ENCODE measurements at regions not wholly inside any gene's neighbourhood (a gene's known extent, or its start where the extent isn't known, plus 50 kb on each side); places are given as distances from the start of the nearest gene placed in this dataset.
"Not testable (repeated sequence)": the region's sequence is repeated elsewhere in the genome, so short reads cannot be mapped to it uniquely, and the experiment has no call there.

- H3K36me3 ChIP-seq = no peaks in the 10 kb centered on the region
- H3K27me3 ChIP-seq = no peaks in the 10 kb centered on the region
- no peaks in the 10 kb centered on the region for H3K9me3 ChIP-seq
- 59 to 75% methylated on average over 1 to 5 of the region's 5 CpGs for WGBS, 2 donors (ENCODE audit: low coverage in 1 of 2)
- no peaks in the 10 kb centered on the region for H3K4me1 ChIP-seq
- no peak for ATAC-seq
- no peak overlapping the region for H3K4me3 ChIP-seq
- no peak overlapping the region for H3K27ac ChIP-seq
- TF ChIP-seq CTCF (IDR thresholded peaks at IDR 0.05) (no peak), POLR2A (IDR thresholded peaks at IDR 0.05) (no peak), EP300 (IDR thresholded peaks at IDR 0.05) (no peak), POLR2AphosphoS5 (IDR thresholded peaks at IDR 0.05) (no peak)
Measured at GRCh38 chr4:169848018-169848417, 90.3 kb upstream of the HPF1 start.

DNA sequence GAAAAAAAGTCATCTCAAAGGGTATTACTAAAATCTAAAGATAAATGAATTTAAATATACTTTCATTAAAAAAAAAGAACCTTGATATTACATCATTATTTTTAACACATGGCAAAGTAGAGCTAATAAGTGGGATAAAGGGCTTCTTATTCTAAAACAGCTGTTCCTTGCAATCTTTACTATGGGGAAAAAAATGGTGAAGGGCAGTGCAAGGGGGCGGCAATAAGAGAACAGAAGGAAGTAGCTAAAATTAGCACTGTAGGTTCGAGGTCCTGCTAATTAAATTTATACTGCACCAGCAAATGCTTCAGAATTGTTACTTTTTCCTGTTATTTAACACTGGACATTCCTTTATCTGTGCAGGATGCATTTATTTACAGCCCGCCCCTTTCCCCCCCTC lies 89.4 kb upstream of the HPF1 start:
- TF ChIP-seq POLR2A (IDR thresholded peaks at IDR 0.05) (no peak), EP300 (IDR thresholded peaks at IDR 0.05) (no peak), POLR2AphosphoS5 (IDR thresholded peaks at IDR 0.05) (no peak), CTCF (IDR thresholded peaks at IDR 0.05) (no peak)
- no peaks in the 10 kb centered on the region for H3K36me3 ChIP-seq
- 38 to 42% methylated on average over 2 to 3 of the region's 3 CpGs for WGBS, 2 donors (ENCODE audit: low coverage in 1 of 2)

DNA sequence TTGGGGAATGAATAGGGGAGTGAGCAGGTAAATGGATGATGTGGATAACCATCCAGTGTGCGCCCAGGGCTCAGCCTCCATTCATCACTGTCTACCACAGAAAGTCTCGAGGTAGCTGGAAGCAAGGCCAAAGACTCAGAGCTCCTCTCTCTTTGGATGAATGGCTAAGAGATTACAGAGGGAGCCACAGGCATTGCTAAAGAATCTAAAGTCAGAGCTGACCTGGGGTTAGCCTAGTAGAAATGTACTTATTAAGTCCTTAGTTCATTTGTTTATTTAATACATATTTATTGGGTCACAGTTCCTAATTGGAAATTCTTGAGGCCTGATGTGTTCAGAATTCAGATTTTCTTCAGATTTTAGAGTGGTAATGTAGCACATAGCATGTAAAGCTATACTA lies 88.7 kb upstream of the HPF1 start:
- WGBS, 2 donors (ENCODE audit: low coverage in 1 of 2) = 22 to 39% methylated on average over 2 of the region's 2 CpGs

More for the DNA sequence above, 89.4 kb upstream of the HPF1 start:
- H3K27me3 ChIP-seq = no peaks in the 10 kb centered on the region
- no peak for ATAC-seq
- H3K4me3 ChIP-seq = no peak overlapping the region
- no peaks in the 10 kb centered on the region for H3K9me3 ChIP-seq
- no peaks in the 10 kb centered on the region for H3K4me1 ChIP-seq
- H3K27ac ChIP-seq = no peak overlapping the region

DNA sequence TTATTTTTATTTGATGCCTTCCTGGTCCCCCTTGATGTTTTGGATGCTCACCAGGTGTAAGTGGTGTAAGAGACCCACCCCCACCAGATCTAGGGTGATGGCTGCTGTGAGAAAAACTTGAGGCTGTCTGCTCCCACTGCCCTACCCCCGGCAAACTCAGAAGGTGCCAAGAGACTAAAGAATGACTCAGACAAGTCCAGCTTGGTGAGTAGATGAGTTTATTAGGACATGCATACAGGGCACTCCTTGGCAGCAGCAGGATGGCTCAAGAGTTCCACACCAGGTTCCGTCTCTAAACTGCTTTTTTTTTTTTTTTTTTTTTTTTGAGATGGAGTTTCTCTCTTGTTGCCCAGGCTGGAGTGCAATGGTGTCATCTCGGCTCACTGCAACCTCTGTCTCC lies 84.0 kb upstream of the HPF1 start:
- H3K9me3 ChIP-seq = peaks cover 0 to 8% (median 0%) of the 10 kb centered on the region in 3 donors
- H3K27me3 ChIP-seq = no peaks in the 10 kb centered on the region
- H3K4me3 ChIP-seq = no peak overlapping the region
- no peak overlapping the region for H3K27ac ChIP-seq
- TF ChIP-seq CTCF (IDR thresholded peaks at IDR 0.05) (no peak), EP300 (IDR thresholded peaks at IDR 0.05) (no peak), POLR2AphosphoS5 (IDR thresholded peaks at IDR 0.05) (no peak), POLR2A (IDR thresholded peaks at IDR 0.05) (no peak)
- 58 to 73% methylated on average over 2 of the region's 3 CpGs for WGBS, 2 donors (ENCODE audit: low coverage in 1 of 2)
- H3K36me3 ChIP-seq = no peaks in the 10 kb centered on the region
- ATAC-seq = no peak
- no peaks in the 10 kb centered on the region for H3K4me1 ChIP-seq

More for the DNA sequence above, 88.7 kb upstream of the HPF1 start:
- no peak for ATAC-seq
- Histone ChIP-seq H3K27ac (no peak overlapping the region), H3K4me1 (no peaks in the 10 kb centered on the region), H3K27me3 (no peaks in the 10 kb centered on the region), H3K4me3 (no peak overlapping the region), H3K36me3 (no peaks in the 10 kb centered on the region), H3K9me3 (no peaks in the 10 kb centered on the region)
- TF ChIP-seq POLR2AphosphoS5 (IDR thresholded peaks at IDR 0.05) = no peak

- 57 to 70% methylated on average over 1 to 3 of the region's 3 CpGs for WGBS, 2 donors (ENCODE audit: low coverage in 1 of 2)
- Histone ChIP-seq H3K4me3 (no peak overlapping the region), H3K4me1 (no peaks in the 10 kb centered on the region), H3K36me3 (no peaks in the 10 kb centered on the region), H3K27me3 (no peaks in the 10 kb centered on the region), H3K27ac (no peak overlapping the region), H3K9me3 (peaks cover 0 to 8% (median 0%) of the 10 kb centered on the region in 3 donors)
- TF ChIP-seq EP300 (IDR thresholded peaks at IDR 0.05) (no peak), POLR2AphosphoS5 (IDR thresholded peaks at IDR 0.05) (no peak), POLR2A (IDR thresholded peaks at IDR 0.05) (no peak), CTCF (IDR thresholded peaks at IDR 0.05) (no peak)
- ATAC-seq = no peak
Measured at GRCh38 chr4:169840554-169840953, 82.8 kb upstream of the HPF1 start.

- H3K4me1 ChIP-seq, H3K27ac ChIP-seq, H3K36me3 ChIP-seq, H3K27me3 ChIP-seq, H3K9me3 ChIP-seq, ATAC-seq, H3K4me3 ChIP-seq: not testable (repeated sequence)
- WGBS, 2 donors (ENCODE audit: low coverage in 1 of 2) = no CpG with 5 or more reads among the region's 29 CpGs
Measured at GRCh38 chr4:169828329-169828728, 70.6 kb upstream of the HPF1 start.

Measured in gastroesophageal sphincter (tissue), 4 donors.